Hepatocyte (in vitro differentiated cells): ENCODE measurements at regions not wholly inside any gene's neighbourhood (a gene's known extent, or its start where the extent isn't known, plus 50 kb on each side); places are given as distances from the start of the nearest gene placed in this dataset.

Experiments used
- DNase-seq: peaks from one replicate; pipeline ENCODE4 v3.0.0-alpha.2; 2016; ENCODE audit warnings: low spot score
- H2AFZ ChIP-seq: fragments of 200-600 bp; sonication (generic); 2 replicates; pipeline ENCODE4 v1.6.0; 2016; ENCODE audit warnings: antibody characterized with exemption, mild to moderate bottlenecking
- H3K27ac ChIP-seq: fragments of 200-600 bp; sonication (generic); 2 replicates; pipeline ENCODE4 v1.5.1; 2016; ENCODE audit warnings: mild to moderate bottlenecking
- H3K27me3 ChIP-seq: fragments of 200-600 bp; sonication (generic); 2 replicates; pipeline ENCODE4 v1.6.1; 2016
- H3K36me3 ChIP-seq: fragments of 200-600 bp; sonication (generic); replicated peaks from 2 replicates; pipeline ENCODE4 v1.5.1; 2016; ENCODE audit warnings: low read depth; ENCODE audit not compliant: insufficient read depth
- H3K4me1 ChIP-seq: fragments of 200-600 bp; sonication (generic); 2 replicates; pipeline ENCODE4 v1.5.1; 2016; ENCODE audit warnings: mild to moderate bottlenecking, moderate library complexity; ENCODE audit not compliant: insufficient read depth
- H3K4me2 ChIP-seq: fragments of 200-600 bp; sonication (generic); 2 replicates; pipeline ENCODE4 v1.6.0; 2016
- H3K4me3 ChIP-seq: fragments of 200-600 bp; sonication (generic); 2 replicates; pipeline ENCODE4 v1.5.1; 2016; ENCODE audit warnings: mild to moderate bottlenecking
- H3K79me2 ChIP-seq: fragments of 200-600 bp; sonication (generic); 2 replicates; pipeline ENCODE4 v1.6.0; 2017; ENCODE audit warnings: mild to moderate bottlenecking
- H3K9me2 ChIP-seq: fragments of 200-600 bp; sonication (generic); replicated peaks from 2 replicates; pipeline ENCODE4 v1.6.0; 2017; ENCODE audit warnings: mild to moderate bottlenecking; ENCODE audit not compliant: insufficient read depth
- H3K9me3 ChIP-seq: fragments of 200-600 bp; sonication (generic); 2 replicates; pipeline ENCODE4 v1.5.1; 2016; ENCODE audit warnings: low read depth, mild to moderate bottlenecking
- H4K20me1 ChIP-seq: fragments of 200-600 bp; sonication (generic); 2 replicates; pipeline ENCODE4 v1.6.0; 2016; ENCODE audit warnings: mild to moderate bottlenecking; ENCODE audit not compliant: insufficient read depth, poor library complexity, severe bottlenecking
- CTCF ChIP-seq: fragments of 200-600 bp; sonication (generic); IDR thresholded peaks from 2 replicates; pipeline ENCODE4 v1.5.1; 2016; ENCODE audit warnings: antibody characterized with exemption, mild to moderate bottlenecking; ENCODE audit not compliant: poor library complexity
- EZH2 ChIP-seq: fragments of 200-600 bp; sonication (generic); IDR thresholded peaks from 2 replicates; pipeline ENCODE4 v1.6.1; 2016; ENCODE audit warnings: antibody characterized with exemption, mild to moderate bottlenecking, borderline replicate concordance
- EZH2phosphoT487 ChIP-seq: fragments of 200-600 bp; sonication (generic); IDR thresholded peaks from one replicate; pipeline ENCODE4 v1.6.1; 2018; ENCODE audit warnings: antibody characterized with exemption, mild to moderate bottlenecking, low read depth, moderate library complexity; ENCODE audit not compliant: unreplicated experiment, severe bottlenecking
- WGBS: methylation state at CpG from one replicate; pipeline ENCODE4 v1.1.6; 2016; ENCODE audit warnings: low lambda C conversion rate; ENCODE audit errors: missing lambda C conversion rate; 5-methylcytosine and 5-hydroxymethylcytosine counted together

- H3K27me3 ChIP-seq, result no peaks in the 10 kb centered on the region
- no peaks in the 10 kb centered on the region for H4K20me1 ChIP-seq
- no peaks in the 10 kb centered on the region for H3K79me2 ChIP-seq
- H3K27ac ChIP-seq, result no peak overlapping the region
- H3K4me2 ChIP-seq, result no peak overlapping the region
- no peaks in the 10 kb centered on the region for H3K36me3 ChIP-seq
- no peak overlapping the region for H2AFZ ChIP-seq
- no peaks in the 10 kb centered on the region for H3K9me2 ChIP-seq
- H3K9me3 ChIP-seq, result no peaks in the 10 kb centered on the region
- 79% methylated on average over 9 of the region's 9 CpGs for WGBS
- no peaks in the 10 kb centered on the region for H3K4me1 ChIP-seq
- no peak overlapping the region for H3K4me3 ChIP-seq
- no peak for DNase-seq
- no peak for TF ChIP-seq EZH2
- TF ChIP-seq CTCF, result no peak
- TF ChIP-seq EZH2phosphoT487, result no peak
Observed at GRCh38 chr6:4466769-4467480, 309.3 kb upstream of the CDYL start.

GRCh38 chr6:4466261-4466660 is 309.9 kb upstream of the CDYL start:
- Histone ChIP-seq H3K27me3 (no peaks in the 10 kb centered on the region), H3K4me3 (no peak overlapping the region), H3K27ac (no peak overlapping the region), H3K4me1 (no peaks in the 10 kb centered on the region), H3K9me3 (no peaks in the 10 kb centered on the region), H4K20me1 (no peaks in the 10 kb centered on the region), H3K79me2 (no peaks in the 10 kb centered on the region), H3K9me2 (no peaks in the 10 kb centered on the region), H2AFZ (no peak overlapping the region), H3K4me2 (peak overlapping the region; percentile 13), H3K36me3 (no peaks in the 10 kb centered on the region)
- TF ChIP-seq CTCF (no peak), EZH2phosphoT487 (no peak)
- WGBS, result 59% methylated on average over 7 of the region's 7 CpGs
- no peak for DNase-seq

GRCh38 chr6:4464638-4465037 is 311.6 kb upstream of the CDYL start:
- no peak overlapping the region for H3K4me3 ChIP-seq
- no peaks in the 10 kb centered on the region for H3K79me2 ChIP-seq
- H3K27ac ChIP-seq, result no peak overlapping the region
- TF ChIP-seq CTCF (no peak), EZH2 (no peak), EZH2phosphoT487 (no peak)
- DNase-seq, result no peak
- H3K36me3 ChIP-seq, result no peaks in the 10 kb centered on the region
- no peaks in the 10 kb centered on the region for H3K9me2 ChIP-seq
- H3K27me3 ChIP-seq, result no peaks in the 10 kb centered on the region
- no peaks in the 10 kb centered on the region for H3K4me1 ChIP-seq
- no peak overlapping the region for H2AFZ ChIP-seq
- no peak overlapping the region for H3K4me2 ChIP-seq
- 88% methylated on average over 2 of the region's 2 CpGs for WGBS
- no peaks in the 10 kb centered on the region for H3K9me3 ChIP-seq
- no peaks in the 10 kb centered on the region for H4K20me1 ChIP-seq

GRCh38 chr6:4463236-4463635 is 313.0 kb upstream of the CDYL start:
- Histone ChIP-seq H3K27me3 (no peaks in the 10 kb centered on the region), H3K79me2 (no peaks in the 10 kb centered on the region), H2AFZ (no peak overlapping the region)

More at GRCh38 chr6:4463236-4463635, 313.0 kb upstream of the CDYL start:
- Histone ChIP-seq H4K20me1 (no peaks in the 10 kb centered on the region), H3K9me2 (no peaks in the 10 kb centered on the region), H3K36me3 (no peaks in the 10 kb centered on the region), H3K9me3 (no peaks in the 10 kb centered on the region), H3K4me1 (no peaks in the 10 kb centered on the region), H3K4me3 (no peak overlapping the region), H3K4me2 (no peak overlapping the region), H3K27ac (no peak overlapping the region)
- no peak for DNase-seq
- TF ChIP-seq EZH2phosphoT487 (no peak), CTCF (no peak), EZH2 (no peak)
- WGBS, result 93% methylated on average over 1 of the region's 1 CpG
